ENCODE measurements at regions not wholly inside any gene's neighbourhood (a gene's known extent, or its start where the extent isn't known, plus 50 kb on each side); places are given as distances from the start of the nearest gene placed in this dataset.

GRCh38 chr2:6222296-6222695 lies 530.1 kb downstream of the SOX11 start:
- intact Hi-C loops (cut with DNase I) = no loop called here
- Histone ChIP-seq H3K4me1 (no peaks in the 10 kb centered on the region), H3K4me3 (no peak overlapping the region), H3K36me3 (no peaks in the 10 kb centered on the region), H3K9me3 (no peaks in the 10 kb centered on the region), H3K27me3 (no peaks in the 10 kb centered on the region), H3K27ac (replicated peaks in 1 of 4) (no peak overlapping the region)
- WGBS = 86% methylated on average over 4 of the region's 4 CpGs
- peak; percentile 88 for DNase-seq (ENCODE audit: extremely low spot score)
- TF ChIP-seq POLR2A (IDR thresholded peaks at IDR 0.05; ENCODE audit: low read depth) = no peak
- TF ChIP-seq POLR2AphosphoS5 (IDR thresholded peaks at IDR 0.05) = no peak
- TF ChIP-seq EP300 (IDR thresholded peaks at IDR 0.05) = no peak
- TF ChIP-seq CTCF (IDR thresholded peaks at IDR 0.05) = no peak

DNA sequence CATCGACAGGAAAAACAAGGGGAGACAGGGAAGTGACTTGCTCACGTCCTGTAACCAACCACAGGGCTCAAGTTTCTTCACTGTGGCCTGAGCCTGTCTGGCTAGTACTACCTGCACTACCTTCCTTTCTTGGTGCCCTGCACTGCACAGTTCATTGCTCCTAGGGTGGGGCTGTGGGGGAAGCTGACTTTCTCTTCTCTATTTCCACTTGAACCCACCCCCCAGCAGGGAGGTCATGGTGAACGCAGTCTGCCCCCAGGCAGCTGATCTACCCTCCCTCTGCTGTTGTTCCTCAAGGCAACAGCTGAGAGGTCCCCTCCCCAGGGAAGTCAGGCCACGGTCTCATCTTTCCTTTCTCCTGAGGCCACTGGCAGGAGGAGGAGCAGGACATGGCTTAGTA lies 532.1 kb downstream of the SOX11 start:
- peak; percentile 62 for DNase-seq (ENCODE audit: extremely low spot score)
- no peak overlapping the region for H3K4me3 ChIP-seq
- no peak overlapping the region for H3K27ac ChIP-seq (replicated peaks in 1 of 4)
- H3K27me3 ChIP-seq = no peaks in the 10 kb centered on the region
- H3K36me3 ChIP-seq = no peaks in the 10 kb centered on the region
- WGBS = 71% methylated on average over 3 of the region's 4 CpGs
- no peak for TF ChIP-seq EP300 (IDR thresholded peaks at IDR 0.05)
- TF ChIP-seq POLR2A (IDR thresholded peaks at IDR 0.05; ENCODE audit: low read depth) = no peak
- TF ChIP-seq POLR2AphosphoS5 (IDR thresholded peaks at IDR 0.05) = no peak
- TF ChIP-seq CTCF (IDR thresholded peaks at IDR 0.05) = no peak
- no peaks in the 10 kb centered on the region for H3K9me3 ChIP-seq
- H3K4me1 ChIP-seq = no peaks in the 10 kb centered on the region
- intact Hi-C loops (cut with DNase I) = no loop called here

DNA sequence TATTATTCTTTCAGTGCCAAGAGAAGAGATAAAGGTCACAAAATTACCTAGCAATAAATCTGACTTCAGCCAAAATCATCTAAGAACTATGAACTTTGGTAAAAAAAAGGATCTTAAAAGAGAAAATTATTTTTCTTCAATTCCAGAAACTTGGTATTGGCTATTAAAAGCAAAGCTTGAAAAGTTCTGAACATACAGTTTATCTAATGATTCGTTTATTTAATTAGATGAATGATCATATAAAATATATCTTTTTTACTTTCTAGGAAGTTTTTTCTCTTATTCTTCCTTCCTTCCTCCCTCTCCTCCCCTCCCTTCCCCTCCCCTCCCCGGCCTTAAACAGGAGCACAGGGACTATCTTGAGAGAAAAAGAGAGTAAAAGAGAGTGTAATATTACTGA lies 536.1 kb downstream of the SOX11 start:
- TF ChIP-seq POLR2AphosphoS5 (IDR thresholded peaks at IDR 0.05) (no peak), POLR2A (IDR thresholded peaks at IDR 0.05; ENCODE audit: low read depth) (no peak), CTCF (IDR thresholded peaks at IDR 0.05) (no peak), EP300 (IDR thresholded peaks at IDR 0.05) (no peak)
- Histone ChIP-seq H3K36me3 (no peaks in the 10 kb centered on the region), H3K4me3 (no peak overlapping the region), H3K27me3 (no peaks in the 10 kb centered on the region), H3K4me1 (no peaks in the 10 kb centered on the region), H3K27ac (replicated peaks in 1 of 4) (no peak overlapping the region), H3K9me3 (no peaks in the 10 kb centered on the region)
- no peak for DNase-seq (ENCODE audit: extremely low spot score)
- intact Hi-C loops (cut with DNase I) = no loop called here
- WGBS = 56% methylated on average over 2 of the region's 2 CpGs

- intact Hi-C loops (cut with DNase I) = no loop called here
- Histone ChIP-seq H3K4me3 (no peak overlapping the region), H3K36me3 (no peaks in the 10 kb centered on the region), H3K27me3 (no peaks in the 10 kb centered on the region), H3K4me1 (no peaks in the 10 kb centered on the region), H3K27ac (replicated peaks in 1 of 4) (no peak overlapping the region), H3K9me3 (no peaks in the 10 kb centered on the region)
- TF ChIP-seq POLR2A (IDR thresholded peaks at IDR 0.05; ENCODE audit: low read depth) (no peak), POLR2AphosphoS5 (IDR thresholded peaks at IDR 0.05) (no peak), CTCF (IDR thresholded peaks at IDR 0.05) (no peak), EP300 (IDR thresholded peaks at IDR 0.05) (no peak)
- no peak for DNase-seq (ENCODE audit: extremely low spot score)
- 86% methylated on average over 4 of the region's 5 CpGs for WGBS
These were observed 539.0 kb downstream of the SOX11 start for GRCh38 chr2:6231166-6231565.

- DNase-seq (ENCODE audit: extremely low spot score) = no peak
- Histone ChIP-seq H3K9me3 (no peaks in the 10 kb centered on the region), H3K4me3 (no peak overlapping the region), H3K36me3 (no peaks in the 10 kb centered on the region), H3K4me1 (no peaks in the 10 kb centered on the region), H3K27ac (replicated peaks in 1 of 4) (no peak overlapping the region), H3K27me3 (no peaks in the 10 kb centered on the region)
- no peak for TF ChIP-seq POLR2AphosphoS5 (IDR thresholded peaks at IDR 0.05)
- no peak for TF ChIP-seq EP300 (IDR thresholded peaks at IDR 0.05)
- TF ChIP-seq POLR2A (IDR thresholded peaks at IDR 0.05; ENCODE audit: low read depth) = no peak
- no peak for TF ChIP-seq CTCF (IDR thresholded peaks at IDR 0.05)
- intact Hi-C loops (cut with DNase I) = no loop called here
- 64% methylated on average over 4 of the region's 4 CpGs for WGBS
These were observed 541.8 kb downstream of the SOX11 start for GRCh38 chr2:6233993-6234392.
